Medulla oblongata (tissue), 1 donor: ENCODE measurements at regions not wholly inside any gene's neighbourhood (a gene's known extent, or its start where the extent isn't known, plus 50 kb on each side); places are given as distances from the start of the nearest gene placed in this dataset.

Experiments used
- DNase-seq: peaks from one replicate; pipeline ENCODE4 v3.0.0-alpha.2; 2015; ENCODE audit errors: extremely low spot score

DNA sequence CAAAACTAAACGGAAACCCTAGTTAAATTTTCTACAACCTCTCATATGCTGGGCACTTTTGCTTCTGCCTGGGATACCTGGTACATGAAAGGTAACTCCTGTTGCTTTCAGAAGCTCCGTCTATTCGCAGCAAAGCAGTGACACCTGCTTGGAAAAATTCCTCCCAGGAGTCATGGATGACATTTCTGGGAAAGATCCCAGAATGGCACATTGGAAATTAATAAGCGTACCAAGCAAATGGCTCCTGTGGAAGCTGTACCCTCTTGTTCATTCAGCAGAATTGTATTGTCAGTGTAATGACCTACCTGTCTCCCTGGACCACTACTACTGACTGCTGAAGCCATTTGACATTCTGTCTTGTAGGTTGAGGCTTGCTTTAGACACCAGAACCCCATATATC is 349.7 kb upstream of the NOCT start:
- DNase-seq = no peak

DNA sequence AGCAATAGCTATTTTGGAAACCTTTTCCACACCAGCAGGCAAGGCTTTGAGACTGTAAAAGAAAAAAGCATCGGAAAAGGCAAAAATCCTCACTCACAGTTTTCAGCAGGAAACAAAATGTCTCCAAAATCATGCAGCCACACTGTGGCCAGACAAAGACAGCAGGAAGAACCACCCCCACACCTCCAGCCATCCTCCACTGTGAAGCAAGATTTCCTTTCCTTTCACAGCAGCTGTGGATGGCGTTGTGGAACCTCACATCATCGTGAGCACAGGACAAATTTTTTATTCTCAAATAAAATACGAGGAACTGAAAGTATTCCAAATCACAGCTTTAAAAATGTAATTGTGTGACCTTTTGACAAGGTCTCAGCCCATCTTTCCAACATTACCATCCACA is 351.7 kb upstream of the NOCT start:
- no peak for DNase-seq

DNA sequence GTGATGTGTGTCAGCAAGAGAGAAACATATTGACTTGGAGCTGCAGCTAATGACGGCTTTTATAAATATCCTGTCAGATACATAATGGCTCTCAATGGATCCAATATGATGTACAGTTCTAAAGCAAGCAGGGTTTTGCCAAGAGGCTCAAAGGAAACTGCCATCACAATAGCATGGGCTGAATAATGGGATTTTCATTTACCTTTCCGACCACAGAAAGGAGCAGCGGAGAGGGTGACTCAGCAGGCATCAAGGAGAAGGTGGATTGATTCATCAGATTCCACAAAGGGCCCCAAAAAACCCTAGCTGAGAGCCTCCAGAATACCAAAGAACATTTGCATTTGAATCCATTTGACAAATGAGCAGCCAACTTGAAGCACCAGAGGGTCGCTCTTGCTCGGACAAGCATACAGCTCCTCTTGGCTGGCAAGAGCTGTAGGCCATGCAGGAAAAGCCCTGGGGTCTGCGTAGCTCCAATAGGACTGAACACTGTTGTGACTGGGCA is 355.7 kb upstream of the NOCT start:
- DNase-seq = no peak

DNA sequence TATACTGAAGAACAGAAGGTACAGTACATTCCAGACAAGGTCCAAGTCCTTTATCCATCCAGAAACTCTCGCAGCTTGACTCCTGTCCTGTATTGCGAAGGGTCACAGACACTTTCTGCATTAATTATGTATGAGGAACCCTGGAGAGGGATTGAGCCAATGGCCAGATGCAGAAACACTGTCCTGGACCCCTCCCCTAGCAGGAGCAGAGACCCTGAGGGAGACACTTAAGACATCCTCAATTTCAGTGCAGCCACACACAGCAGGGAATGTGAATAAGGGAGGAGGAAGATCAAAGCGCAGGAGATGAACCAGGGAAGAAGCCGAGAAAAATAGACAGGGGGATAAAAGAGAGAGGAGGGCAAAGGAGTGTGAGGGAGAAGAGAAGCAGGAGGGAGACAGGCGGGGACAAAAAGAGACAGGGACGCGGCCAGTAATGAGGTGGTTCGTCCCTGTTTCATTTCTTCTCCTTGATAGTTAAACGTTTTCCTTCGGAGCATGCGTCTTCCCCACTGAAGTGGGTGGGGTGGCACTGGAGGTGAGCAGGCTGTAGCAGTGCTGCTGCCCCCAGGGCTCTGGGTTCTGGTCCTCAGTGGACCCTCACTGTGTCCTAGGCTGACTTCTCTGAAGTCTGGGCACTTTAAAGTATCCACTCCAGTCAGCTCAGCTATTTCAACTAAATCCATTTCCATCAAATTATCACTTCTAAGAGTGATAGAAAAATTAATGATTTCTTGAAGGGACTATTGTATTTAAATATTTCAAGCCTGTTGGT is 356.4 kb upstream of the NOCT start:
- DNase-seq = no peak

DNA sequence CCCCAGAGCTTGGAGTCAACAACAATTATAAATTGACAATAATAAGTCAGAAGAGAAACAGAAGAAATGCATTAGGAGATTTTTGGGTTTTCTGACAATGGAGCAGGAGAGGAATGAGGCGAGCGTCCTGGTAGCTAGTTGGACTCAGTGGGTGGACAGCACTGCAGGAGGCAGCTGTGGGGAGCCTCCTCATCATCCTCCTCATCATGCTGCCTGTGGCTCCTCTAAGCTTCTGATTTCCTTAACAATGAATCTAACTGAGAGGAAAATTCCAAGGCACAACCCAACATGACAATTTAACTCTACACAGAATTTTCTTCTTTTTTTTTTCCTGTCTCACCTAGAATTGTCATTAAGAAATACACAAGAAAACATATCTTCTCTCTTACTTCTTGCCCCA is 357.1 kb upstream of the NOCT start:
- DNase-seq = no peak

DNA sequence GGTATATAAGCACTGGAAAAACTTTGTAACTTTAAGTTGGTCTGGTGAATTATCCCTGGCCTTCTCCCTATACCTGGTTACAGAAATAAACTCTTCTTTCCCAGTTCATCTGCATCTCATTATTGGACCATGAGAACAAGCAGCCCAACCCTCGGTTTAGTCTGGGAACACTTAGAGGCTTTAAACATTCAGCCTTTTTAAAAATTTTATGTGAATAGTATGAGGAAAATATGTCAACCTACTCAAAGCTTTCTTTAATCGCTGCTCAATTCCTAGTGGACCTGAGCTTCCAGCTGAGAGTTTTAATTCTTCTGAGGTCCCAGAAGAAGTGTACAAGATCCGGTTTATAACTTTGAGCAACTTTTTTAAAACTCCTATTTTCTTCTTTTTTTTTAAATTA is 358.6 kb upstream of the NOCT start:
- no peak for DNase-seq

DNA sequence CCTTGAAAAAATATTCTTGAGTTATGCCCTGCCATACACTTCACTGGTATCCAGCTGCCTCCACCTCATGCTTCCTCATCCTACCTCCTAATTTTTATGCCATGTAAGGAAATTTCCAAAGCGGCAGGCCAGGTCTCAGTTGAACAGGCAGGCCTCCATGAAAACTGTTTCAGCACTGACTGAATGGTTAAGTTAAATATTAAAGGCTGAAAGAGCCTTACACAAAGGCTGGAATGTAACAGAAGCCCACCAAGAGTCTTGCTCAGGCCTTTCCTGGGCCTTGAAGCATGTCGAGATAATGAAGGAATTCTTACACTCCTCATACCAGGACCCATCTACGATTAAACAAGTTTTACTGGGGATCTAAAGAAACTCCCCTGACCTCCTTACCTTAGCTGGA is 359.6 kb upstream of the NOCT start:
- DNase-seq = no peak

DNA sequence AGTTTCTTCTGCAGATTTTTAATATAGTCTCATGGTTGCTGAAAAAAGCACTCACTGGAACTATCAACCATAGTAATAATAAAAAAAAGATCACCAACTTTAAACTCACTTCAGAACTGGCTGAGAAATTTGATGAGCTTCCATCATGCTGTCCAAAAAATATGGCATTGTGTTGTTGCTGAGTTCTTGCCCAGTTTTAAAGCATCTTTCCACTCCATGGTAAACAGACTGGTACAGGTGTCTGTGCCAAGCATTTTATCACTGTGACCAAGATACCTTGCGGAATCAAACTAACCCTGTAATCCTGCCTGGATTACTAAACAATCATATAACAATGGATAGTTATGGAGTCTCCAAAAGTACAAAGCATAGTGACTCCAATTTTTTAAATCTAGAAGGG is 360.3 kb upstream of the NOCT start:
- DNase-seq = no peak

DNA sequence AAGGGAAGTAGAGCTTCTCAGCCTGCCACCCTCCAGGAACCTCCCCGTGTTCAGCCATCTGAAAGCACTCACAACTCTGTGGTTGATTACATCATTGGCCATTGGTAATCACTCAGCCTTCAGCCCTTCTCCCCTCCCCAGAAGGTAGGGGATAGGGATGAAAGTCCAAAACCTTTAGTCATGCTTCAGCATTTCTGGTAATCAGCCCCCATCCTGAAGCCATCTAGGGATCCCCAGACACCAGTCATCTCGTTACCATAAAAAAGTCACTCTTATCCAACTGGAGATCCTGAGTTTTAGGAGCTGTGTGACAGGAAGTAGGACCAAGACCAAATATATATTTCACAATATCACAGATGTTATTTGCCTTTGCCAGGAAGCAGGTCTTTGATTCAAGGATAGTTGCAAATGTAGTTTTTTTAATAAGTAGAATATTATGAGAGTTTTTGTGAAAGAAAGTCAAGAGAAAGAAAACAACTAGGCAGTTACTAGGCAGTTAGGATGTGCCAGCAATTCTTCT is 364.6 kb upstream of the NOCT start:
- no peak for DNase-seq

DNA sequence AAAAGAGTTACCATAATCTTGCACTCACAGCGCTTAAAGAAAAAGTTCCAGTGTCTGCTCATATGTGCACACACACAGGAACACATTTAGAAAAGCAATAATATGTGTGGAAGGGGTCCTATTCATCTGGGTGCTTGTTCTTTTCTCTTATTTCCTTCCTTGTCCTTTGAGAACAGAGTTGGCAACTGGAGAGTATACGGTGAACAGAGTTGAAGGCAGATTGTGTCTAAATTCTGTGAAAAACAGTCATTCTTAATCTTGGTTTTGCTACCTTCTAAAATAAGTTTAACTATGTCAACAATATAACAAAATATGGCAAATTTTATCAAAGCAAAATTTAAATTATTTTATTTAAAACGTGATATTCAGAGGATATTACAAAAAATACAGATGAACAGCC is 365.1 kb upstream of the NOCT start:
- no peak for DNase-seq

DNA sequence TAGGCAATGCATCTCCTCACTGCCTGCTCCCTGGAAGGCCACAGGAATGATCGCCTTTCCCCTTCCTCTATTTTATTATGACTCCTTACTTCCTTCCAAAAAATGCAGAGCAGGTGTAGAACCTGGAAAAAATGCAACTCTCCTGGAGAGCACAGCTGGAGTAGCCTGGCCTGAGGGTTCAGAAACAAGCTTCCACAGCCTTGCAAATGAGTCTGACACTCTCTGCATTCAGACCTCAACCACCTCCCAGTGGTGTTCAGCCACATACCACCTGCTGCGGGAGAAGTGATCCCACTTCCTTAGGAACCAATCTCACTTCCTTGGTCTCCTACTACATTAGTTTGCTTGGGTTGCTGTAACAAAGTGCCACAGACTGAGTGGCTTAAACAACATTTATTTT is 368.1 kb upstream of the NOCT start:
- no peak for DNase-seq

DNA sequence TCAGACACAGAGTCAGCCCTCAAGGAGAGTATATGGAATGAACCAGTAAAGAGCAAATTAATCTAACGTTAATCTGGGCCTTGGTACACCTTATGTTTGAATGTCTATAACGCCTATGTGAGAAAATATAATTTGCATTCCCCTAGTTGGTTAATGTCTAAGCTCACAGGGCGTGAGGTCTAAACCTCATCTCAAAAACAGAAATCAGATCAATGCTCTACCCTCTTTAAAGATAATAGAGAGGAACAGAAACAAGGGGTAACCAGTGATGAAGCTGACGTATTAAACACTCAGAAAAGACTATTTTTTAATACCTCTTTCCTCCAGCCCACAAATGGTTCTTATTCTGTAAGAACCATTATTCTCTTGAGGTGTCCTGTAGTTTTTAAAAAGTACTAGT is 369.2 kb upstream of the NOCT start:
- no peak for DNase-seq

DNA sequence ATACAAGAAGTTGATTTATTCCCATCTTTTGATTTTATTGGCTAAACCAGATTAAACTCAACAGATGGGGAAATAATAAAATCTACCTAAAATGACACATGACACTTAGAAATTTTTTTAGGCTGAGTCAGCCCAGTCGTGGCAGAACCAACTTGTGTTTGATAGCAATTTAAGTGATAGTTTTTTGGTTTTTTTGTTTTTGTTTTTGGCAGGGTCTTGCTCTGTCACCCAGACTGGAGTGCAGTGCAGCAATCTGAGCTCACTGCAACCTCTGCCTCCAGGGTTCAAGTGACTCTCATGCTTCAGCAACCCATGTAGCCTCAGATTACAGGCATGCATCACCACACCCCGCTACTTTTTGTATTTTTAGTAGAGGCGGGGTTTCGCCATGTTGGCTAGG is 370.3 kb upstream of the NOCT start:
- DNase-seq = no peak

DNA sequence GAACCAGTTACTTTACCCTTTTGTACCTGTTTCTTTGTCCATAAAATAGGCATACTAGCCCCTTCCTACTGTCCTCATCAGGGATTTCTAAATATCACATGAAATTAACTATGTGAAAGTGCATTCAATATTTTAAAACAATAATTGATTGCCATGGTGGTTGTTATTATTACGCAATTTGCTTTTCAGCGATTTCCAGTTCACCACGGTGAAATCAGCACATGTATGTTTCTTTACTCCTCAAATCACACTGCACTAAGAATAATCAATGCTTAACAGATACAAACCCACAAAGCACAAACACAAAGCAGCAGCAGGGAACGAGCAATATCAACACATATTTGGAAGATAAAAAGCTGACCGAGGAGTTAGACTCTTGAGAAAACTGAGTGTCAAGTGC is 371.3 kb upstream of the NOCT start:
- no peak for DNase-seq

DNA sequence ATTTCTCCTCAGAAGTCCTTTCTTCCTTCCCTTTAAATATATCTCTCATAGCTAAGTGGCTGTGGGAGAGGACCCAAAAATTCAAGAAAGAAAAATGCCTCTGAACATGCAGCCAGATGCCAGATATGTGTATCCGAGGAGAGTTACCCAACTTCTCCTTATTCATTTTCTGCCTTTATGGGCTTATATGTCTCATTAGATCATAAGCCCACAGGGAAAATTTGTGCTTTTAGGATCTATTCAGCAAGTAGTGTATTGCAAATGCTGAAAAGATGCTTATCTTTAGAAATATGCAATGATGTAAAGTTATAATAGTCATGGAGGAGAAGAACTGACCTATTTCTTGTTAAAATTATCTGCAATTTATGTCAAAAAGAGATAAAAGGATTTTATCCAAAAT is 371.8 kb upstream of the NOCT start:
- no peak for DNase-seq

DNA sequence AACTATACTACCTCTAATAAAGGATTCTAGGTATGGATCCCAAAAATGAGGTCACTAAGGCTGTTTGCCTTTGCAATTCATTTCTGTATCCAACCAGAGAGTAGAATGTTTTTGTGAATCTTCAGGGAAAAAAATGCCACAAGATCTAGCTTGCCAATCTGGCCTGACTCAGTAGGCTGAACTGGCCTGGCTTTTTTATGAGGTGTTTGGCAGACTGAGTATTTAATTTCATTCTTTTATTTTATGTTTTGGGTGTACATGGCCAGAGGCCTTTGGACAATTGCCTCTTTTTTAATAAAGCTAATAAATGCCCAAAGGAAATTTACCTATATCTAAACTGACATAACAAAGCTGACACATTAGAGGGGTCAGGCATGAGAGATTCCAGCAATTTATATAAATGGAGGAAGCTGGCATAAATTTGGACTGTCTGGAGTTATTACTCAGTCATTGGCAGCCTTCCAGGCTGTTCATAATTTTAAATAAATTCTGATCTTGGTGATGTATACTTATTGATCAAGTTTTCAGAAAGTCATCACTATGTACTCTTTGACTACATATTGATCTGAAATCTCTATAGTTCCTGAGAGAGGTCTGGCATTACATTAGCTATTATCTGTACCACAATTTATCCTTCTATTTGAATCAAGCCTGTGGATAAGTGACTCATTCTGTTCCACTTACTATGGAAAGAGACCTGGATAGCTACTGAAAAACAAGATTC is 376.4 kb upstream of the NOCT start:
- no peak for DNase-seq

DNA sequence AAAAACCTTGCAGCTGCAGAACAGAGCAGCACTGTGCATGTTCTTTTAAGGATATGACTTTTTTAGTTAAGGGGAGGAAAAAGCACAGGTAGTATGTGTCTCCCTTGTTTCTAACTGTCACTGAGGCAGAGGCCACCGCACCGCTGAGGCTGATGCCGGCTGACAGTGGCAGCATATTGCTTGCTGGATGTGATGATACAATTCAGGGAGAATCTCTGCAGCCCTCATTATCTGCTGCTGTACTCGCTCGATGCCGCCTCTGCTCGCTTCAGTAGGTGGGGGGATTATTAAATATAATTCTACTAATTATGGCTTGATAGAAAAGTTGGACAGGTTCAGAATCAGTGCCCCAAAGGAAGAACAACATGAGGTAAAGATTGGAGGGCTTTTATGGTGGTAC is 378.8 kb upstream of the NOCT start:
- DNase-seq = no peak

DNA sequence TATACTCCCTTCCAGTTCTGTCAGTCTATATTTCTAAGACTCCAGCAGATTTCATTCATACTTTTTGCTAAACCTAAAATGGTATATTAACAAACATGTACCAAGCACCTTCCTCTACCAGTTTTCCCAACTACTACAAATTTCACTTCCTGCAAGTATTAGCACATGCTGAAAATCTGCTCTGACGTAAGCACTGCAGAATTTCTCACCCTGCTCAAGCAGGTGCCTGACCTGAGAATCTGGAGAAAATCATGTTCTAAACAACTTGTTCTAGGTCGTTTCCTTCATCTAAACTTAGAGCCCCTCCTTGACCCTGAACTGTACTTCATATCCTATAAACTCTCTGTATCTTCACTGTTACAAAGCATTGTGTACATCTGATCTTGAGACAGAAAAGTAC is 380.7 kb upstream of the NOCT start:
- no peak for DNase-seq

DNA sequence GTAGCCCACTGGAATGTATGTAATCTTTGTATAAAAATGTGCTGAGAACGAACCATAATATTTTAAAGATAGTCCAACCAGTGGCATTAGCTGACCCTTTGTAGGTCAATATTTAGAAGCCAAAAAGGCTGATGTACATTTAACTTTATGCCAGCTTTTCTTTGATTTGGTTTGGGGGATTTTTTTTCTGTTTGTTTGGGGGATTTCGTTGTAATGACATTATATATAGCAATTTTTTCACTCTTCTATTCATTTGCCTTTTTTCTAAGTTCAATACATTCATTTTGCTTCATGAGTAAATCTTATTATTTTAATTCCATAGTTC is 382.0 kb upstream of the NOCT start:
- DNase-seq = no peak

DNA sequence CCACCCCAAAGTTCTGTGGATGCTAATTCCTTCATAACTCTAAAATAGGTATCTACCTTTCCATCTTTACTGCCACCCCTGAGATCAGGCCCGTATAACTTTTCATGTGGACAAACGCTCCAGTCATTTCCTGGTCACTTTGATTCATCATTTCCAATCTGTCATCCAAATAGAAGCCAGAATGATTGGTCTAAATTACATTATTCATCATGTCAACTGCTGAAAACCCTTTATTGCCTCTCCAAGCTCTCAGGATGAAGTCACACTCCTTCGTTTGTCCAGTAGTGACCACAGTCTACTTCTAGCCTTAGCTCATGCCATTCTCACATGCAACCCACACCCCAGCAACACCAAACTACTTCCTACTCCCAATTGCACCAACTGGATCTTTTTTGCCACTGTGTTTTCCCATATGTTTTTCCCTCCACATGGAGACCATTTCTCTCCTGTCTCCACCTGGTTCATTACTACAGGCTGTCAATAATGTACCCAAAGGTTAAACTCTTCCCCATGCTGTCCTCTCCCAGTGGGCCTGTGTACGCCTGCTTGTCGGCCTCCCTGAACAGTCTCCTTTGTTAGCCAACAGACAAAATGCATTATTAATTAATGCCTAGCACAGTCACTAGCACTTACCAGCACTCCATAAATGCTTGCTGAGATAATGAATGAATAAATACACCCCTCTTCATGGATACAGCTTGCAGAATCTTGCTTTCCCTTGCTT is 382.6 kb upstream of the NOCT start:
- no peak for DNase-seq

DNA sequence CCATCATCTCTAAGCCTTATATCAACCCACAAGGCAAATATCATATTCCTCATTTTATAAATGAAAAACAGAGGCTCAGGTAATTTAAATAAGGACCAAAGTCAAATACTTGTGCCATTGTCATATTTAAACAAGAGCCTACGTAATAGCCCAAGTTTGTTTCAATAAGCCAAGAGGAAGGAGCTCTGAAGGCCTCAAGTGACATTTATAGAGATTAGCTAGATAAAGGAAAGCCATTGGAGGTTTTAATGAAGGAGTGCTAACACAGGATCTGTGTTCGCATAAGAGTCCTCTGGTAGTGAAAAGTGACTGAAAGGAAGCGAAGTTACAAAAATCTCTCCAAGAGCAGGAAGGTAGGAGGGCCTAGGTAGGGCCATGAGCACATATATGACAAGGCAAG is 384.9 kb upstream of the NOCT start:
- no peak for DNase-seq

DNA sequence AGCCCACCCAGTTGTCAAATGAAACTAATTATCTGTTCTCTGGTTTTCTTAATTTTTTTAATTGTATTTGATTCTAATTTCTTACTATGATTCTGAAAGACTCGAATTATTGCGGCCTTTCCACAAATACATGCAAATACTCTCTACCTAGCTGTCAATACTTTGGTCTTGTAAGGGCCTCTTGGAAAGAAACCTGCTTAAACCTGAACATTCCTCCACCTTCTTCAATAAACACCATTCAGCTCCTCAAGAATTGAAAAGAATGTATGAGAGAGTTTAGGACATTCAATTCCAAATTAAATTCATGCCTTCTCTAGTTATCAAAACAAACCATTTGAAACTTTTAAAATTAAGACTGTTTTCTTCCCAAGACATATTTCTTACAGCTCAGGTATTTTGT is 385.9 kb upstream of the NOCT start:
- no peak for DNase-seq

DNA sequence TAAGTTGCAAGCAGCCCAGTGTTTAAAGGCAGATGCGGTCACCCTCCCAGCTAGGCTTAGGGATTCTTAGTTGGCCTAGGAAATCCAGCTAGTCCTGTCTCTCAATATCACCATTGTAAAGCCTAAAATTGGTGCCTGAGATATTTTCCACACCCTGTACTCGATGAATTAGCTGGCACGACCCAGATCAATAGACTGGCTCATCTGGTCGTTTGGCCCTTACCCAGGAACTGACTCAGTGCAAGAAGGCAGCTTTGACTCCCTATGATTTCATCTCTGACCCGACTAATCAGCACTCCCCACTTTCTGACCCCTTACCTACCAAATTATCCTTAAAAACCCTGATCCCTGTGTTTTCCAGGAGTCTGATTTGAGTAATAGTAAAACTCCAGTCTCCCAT is 384.9 kb upstream of the SLC7A11 start:
- DNase-seq = no peak
